SK-N-SH treated with all-trans-retinoic acid at 6 μM for 48 hours (cell line): ENCODE measurements at regions not wholly inside any gene's neighbourhood (a gene's known extent, or its start where the extent isn't known, plus 50 kb on each side); places are given as distances from the start of the nearest gene placed in this dataset.

Experiments used
- GLIS3 ChIP-seq: fragments of 250-450 bp; sonication (Bioruptor Pico); IDR thresholded peaks from 2 replicates; pipeline ENCODE4 v1.5.0; 2020; ENCODE audit warnings: mild to moderate bottlenecking, moderate library complexity
- ZNF70 ChIP-seq: fragments of 450-650 bp; formaldehyde crosslinking; IDR thresholded peaks from 2 replicates; pipeline ENCODE4 v1.5.0; 2020; ENCODE audit warnings: mild to moderate bottlenecking, moderate library complexity
- TF ChIP-seq, protein P1 (sequence below): fragments of 250-450 bp; sonication (Bioruptor Pico); IDR thresholded peaks from 2 replicates; pipeline ENCODE4 v1.8.0; 2020; ENCODE audit warnings: mild to moderate bottlenecking, moderate library complexity, borderline replicate concordance

DNA sequence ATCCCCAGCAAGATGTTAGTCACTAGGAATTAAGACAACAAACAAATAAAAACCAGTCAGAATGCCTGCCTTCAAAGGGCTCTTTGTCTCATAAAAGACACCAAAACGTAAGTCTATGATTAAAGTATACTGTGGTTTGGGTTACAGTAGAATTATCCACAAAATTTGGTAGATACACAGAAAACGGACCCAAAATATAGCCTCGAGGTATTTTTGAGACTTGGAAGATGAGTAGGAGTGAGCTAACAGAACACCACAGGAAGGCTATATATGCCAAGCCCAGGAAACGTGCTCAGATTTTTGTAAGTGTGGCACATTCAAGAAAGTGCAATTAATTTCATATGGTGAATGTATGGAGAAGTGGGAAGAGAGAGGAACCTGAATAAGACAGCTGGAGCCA lies 831.4 kb downstream of the CDH11 start:
- TF ChIP-seq ZNF70 (CRISPR knock-in tag) (no peak), GLIS3 (no peak)
- TF ChIP-seq, protein P1, sequence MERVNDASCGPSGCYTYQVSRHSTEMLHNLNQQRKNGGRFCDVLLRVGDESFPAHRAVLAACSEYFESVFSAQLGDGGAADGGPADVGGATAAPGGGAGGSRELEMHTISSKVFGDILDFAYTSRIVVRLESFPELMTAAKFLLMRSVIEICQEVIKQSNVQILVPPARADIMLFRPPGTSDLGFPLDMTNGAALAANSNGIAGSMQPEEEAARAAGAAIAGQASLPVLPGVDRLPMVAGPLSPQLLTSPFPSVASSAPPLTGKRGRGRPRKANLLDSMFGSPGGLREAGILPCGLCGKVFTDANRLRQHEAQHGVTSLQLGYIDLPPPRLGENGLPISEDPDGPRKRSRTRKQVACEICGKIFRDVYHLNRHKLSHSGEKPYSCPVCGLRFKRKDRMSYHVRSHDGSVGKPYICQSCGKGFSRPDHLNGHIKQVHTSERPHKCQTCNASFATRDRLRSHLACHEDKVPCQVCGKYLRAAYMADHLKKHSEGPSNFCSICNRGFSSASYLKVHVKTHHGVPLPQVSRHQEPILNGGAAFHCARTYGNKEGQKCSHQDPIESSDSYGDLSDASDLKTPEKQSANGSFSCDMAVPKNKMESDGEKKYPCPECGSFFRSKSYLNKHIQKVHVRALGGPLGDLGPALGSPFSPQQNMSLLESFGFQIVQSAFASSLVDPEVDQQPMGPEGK (CRISPR knock-in tag), result no peak
